OCI-LY7 (cell line): ENCODE measurements at regions not wholly inside any gene's neighbourhood (a gene's known extent, or its start where the extent isn't known, plus 50 kb on each side); places are given as distances from the start of the nearest gene placed in this dataset.

Experiments
- EZH2phosphoT487 ChIP-seq: fragments of 200-600 bp; sonication (generic); IDR thresholded peaks from 2 replicates; pipeline ENCODE4 v1.6.1; 2018; ENCODE audit warnings: low read depth, borderline replicate concordance, mild to moderate bottlenecking, mixed run types, antibody characterized with exemption, low read length, moderate library complexity, mixed read lengths
- TF ChIP-seq, protein P1 (sequence below): fragments of 200-600 bp; sonication (generic); conservative IDR thresholded peaks from 2 replicates; pipeline ENCODE4 v1.5.1; 2014; ENCODE audit warnings: mild to moderate bottlenecking, antibody characterized with exemption, low read length, moderate library complexity, mixed read lengths

- TF ChIP-seq, protein P1, sequence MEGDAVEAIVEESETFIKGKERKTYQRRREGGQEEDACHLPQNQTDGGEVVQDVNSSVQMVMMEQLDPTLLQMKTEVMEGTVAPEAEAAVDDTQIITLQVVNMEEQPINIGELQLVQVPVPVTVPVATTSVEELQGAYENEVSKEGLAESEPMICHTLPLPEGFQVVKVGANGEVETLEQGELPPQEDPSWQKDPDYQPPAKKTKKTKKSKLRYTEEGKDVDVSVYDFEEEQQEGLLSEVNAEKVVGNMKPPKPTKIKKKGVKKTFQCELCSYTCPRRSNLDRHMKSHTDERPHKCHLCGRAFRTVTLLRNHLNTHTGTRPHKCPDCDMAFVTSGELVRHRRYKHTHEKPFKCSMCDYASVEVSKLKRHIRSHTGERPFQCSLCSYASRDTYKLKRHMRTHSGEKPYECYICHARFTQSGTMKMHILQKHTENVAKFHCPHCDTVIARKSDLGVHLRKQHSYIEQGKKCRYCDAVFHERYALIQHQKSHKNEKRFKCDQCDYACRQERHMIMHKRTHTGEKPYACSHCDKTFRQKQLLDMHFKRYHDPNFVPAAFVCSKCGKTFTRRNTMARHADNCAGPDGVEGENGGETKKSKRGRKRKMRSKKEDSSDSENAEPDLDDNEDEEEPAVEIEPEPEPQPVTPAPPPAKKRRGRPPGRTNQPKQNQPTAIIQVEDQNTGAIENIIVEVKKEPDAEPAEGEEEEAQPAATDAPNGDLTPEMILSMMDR, result no peak
- no peak for TF ChIP-seq EZH2phosphoT487
Observed at GRCh38 chr3:168485936-168486335, 390.2 kb upstream of the GOLIM4 start.
